Ishikawa (cell line): ENCODE measurements at regions not wholly inside any gene's neighbourhood (a gene's known extent, or its start where the extent isn't known, plus 50 kb on each side); places are given as distances from the start of the nearest gene placed in this dataset.

Experiments
- CEBPB ChIP-seq: IDR thresholded peaks from 2 replicates; pipeline ENCODE4 v1.6.1; 2012
- CREB1 ChIP-seq: IDR thresholded peaks from 2 replicates; pipeline ENCODE4 v1.6.1; 2012; ENCODE audit warnings: low read depth
- EGR1 ChIP-seq: IDR thresholded peaks from 2 replicates; pipeline ENCODE4 v1.6.1; 2012
- EP300 ChIP-seq: IDR thresholded peaks from 2 replicates; pipeline ENCODE4 v1.6.1; 2012; ENCODE audit warnings: borderline replicate concordance
- FOXM1 ChIP-seq: IDR thresholded peaks from 2 replicates; pipeline ENCODE4 v1.6.1; 2012; ENCODE audit warnings: low read depth, borderline replicate concordance
- NFIC ChIP-seq: IDR thresholded peaks from 2 replicates; pipeline ENCODE4 v1.6.1; 2012
- RAD21 ChIP-seq: IDR thresholded peaks from 2 replicates; pipeline ENCODE4 v1.6.1; 2012; ENCODE audit warnings: low read depth
- TAF1 ChIP-seq: IDR thresholded peaks from 2 replicates; pipeline ENCODE4 v1.6.1; 2012; ENCODE audit warnings: low read depth, mild to moderate bottlenecking
- TEAD4 ChIP-seq: IDR thresholded peaks from 2 replicates; pipeline ENCODE4 v1.6.1; 2012
- YY1 ChIP-seq: IDR thresholded peaks from 2 replicates; pipeline ENCODE4 v1.6.1; 2012; ENCODE audit warnings: low read depth
- ZBTB7A ChIP-seq: IDR thresholded peaks from 2 replicates; pipeline ENCODE4 v1.6.1; 2012; ENCODE audit warnings: low read depth
- TF ChIP-seq, protein P1 (sequence below): IDR thresholded peaks from 2 replicates; pipeline ENCODE4 v1.6.1; 2012
- TF ChIP-seq, protein P2 (sequence below): IDR thresholded peaks from 2 replicates; pipeline ENCODE4 v1.6.1; 2012
- TF ChIP-seq, protein P3 (sequence below): IDR thresholded peaks from 2 replicates; pipeline ENCODE4 v1.6.1; 2012; ENCODE audit warnings: low read depth, mild to moderate bottlenecking

DNA sequence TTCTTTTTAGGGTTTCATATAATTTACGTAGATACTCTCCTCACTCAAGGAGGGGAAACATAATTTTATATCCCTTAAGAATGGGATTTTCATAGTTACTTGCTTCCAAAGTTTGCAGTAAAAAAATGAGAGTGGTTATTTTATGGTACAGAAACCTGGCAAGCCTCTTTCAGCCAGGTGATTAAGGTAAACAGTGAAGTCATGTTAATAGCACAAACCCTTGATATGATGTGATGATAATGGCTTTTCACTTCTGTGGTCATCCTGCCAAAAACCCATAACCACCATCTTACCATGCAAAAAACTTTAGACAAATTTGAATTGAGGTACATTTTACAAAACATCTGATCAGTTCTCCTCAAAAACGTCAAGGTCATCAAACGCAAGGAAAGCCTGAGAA lies 517.8 kb downstream of the SLITRK5 start:
- TF ChIP-seq TAF1 (no peak), EP300 (no peak), YY1 (no peak), CREB1 (no peak), RAD21 (no peak), ZBTB7A (no peak), EGR1 (no peak), CEBPB (no peak), TEAD4 (no peak), NFIC (no peak), FOXM1 (no peak)
- TF ChIP-seq, protein P1, sequence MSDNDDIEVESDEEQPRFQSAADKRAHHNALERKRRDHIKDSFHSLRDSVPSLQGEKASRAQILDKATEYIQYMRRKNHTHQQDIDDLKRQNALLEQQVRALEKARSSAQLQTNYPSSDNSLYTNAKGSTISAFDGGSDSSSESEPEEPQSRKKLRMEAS = no peak
- TF ChIP-seq, protein P2, sequence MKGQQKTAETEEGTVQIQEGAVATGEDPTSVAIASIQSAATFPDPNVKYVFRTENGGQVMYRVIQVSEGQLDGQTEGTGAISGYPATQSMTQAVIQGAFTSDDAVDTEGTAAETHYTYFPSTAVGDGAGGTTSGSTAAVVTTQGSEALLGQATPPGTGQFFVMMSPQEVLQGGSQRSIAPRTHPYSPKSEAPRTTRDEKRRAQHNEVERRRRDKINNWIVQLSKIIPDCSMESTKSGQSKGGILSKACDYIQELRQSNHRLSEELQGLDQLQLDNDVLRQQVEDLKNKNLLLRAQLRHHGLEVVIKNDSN = no peak
- TF ChIP-seq, protein P3, sequence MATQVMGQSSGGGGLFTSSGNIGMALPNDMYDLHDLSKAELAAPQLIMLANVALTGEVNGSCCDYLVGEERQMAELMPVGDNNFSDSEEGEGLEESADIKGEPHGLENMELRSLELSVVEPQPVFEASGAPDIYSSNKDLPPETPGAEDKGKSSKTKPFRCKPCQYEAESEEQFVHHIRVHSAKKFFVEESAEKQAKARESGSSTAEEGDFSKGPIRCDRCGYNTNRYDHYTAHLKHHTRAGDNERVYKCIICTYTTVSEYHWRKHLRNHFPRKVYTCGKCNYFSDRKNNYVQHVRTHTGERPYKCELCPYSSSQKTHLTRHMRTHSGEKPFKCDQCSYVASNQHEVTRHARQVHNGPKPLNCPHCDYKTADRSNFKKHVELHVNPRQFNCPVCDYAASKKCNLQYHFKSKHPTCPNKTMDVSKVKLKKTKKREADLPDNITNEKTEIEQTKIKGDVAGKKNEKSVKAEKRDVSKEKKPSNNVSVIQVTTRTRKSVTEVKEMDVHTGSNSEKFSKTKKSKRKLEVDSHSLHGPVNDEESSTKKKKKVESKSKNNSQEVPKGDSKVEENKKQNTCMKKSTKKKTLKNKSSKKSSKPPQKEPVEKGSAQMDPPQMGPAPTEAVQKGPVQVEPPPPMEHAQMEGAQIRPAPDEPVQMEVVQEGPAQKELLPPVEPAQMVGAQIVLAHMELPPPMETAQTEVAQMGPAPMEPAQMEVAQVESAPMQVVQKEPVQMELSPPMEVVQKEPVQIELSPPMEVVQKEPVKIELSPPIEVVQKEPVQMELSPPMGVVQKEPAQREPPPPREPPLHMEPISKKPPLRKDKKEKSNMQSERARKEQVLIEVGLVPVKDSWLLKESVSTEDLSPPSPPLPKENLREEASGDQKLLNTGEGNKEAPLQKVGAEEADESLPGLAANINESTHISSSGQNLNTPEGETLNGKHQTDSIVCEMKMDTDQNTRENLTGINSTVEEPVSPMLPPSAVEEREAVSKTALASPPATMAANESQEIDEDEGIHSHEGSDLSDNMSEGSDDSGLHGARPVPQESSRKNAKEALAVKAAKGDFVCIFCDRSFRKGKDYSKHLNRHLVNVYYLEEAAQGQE = no peak
